CD14-positive monocyte (primary cell): ENCODE measurements at regions not wholly inside any gene's neighbourhood (a gene's known extent, or its start where the extent isn't known, plus 50 kb on each side); places are given as distances from the start of the nearest gene placed in this dataset.

Experiments used
- DNase-seq, 3 donors: peaks; one replicate each; pipeline ENCODE4 v3.0.0-alpha.2; 2011 to 2022
- H2AFZ ChIP-seq: 2 replicates; pipeline ENCODE4 v1.6.0; 2012; ENCODE audit warnings: mild to moderate bottlenecking, low read depth, low read length, inconsistent platforms; ENCODE audit not compliant: insufficient read depth, poor library complexity, severe bottlenecking
- H3K27ac ChIP-seq, 2 donors: 1 replicate in 1 of 2; 2 replicates in 1 of 2; pipeline ENCODE4 v1.5.1; 2012 to 2013; ENCODE audit warnings: low read length in 2 of 2, control low read depth in 1 of 2, inconsistent platforms in 1 of 2, low read depth in 1 of 2, mild to moderate bottlenecking in 1 of 2
- H3K27me3 ChIP-seq, 2 donors: one replicate each; pipeline versions ENCODE4 v1.6.0 to v1.6.1; 2011 to 2013; ENCODE audit warnings: low read length in 2 of 2; ENCODE audit not compliant: control insufficient read depth in 2 of 2, insufficient read depth in 2 of 2
- H3K36me3 ChIP-seq, 2 donors: replicated peaks in 1 of 2; 1 replicate in 1 of 2; 2 replicates in 1 of 2; pipeline versions ENCODE4 v1.5.1 to v1.6.1; 2012 to 2013; ENCODE audit warnings: low read length in 2 of 2, control low read depth in 1 of 2, inconsistent platforms in 1 of 2, mild to moderate bottlenecking in 1 of 2; ENCODE audit not compliant: insufficient read depth in 2 of 2, control insufficient read depth in 1 of 2
- H3K4me1 ChIP-seq, 2 donors: 1 replicate in 1 of 2; 2 replicates in 1 of 2; pipeline versions ENCODE4 v1.5.1 to v1.6.1; 2012 to 2013; ENCODE audit warnings: low read length in 2 of 2, control low read depth in 1 of 2, inconsistent platforms in 1 of 2, mild to moderate bottlenecking in 1 of 2, moderate library complexity in 1 of 2; ENCODE audit not compliant: insufficient read depth in 2 of 2, control insufficient read depth in 1 of 2
- H3K4me2 ChIP-seq: replicated peaks from 2 replicates; pipeline ENCODE3; 2012; ENCODE audit warnings: low read length, moderate library complexity, mild to moderate bottlenecking; ENCODE audit not compliant: poor library complexity, severe bottlenecking; ENCODE audit errors: extremely low read depth
- H3K4me3 ChIP-seq, 3 experiments: fragments of 200-600 bp in 1 of 3; sonication (generic) in 1 of 3; replicated peaks in 1 of 3; 1 replicate in 2 of 3; 2 replicates in 1 of 3; pipeline ENCODE4 v1.5.1; 2011 to 2013; ENCODE audit warnings: low read length in 3 of 3, mild to moderate bottlenecking in 3 of 3, control low read depth in 2 of 3, low read depth in 2 of 3, inconsistent platforms in 1 of 3, moderate library complexity in 1 of 3
- H3K79me2 ChIP-seq: 2 replicates; pipeline ENCODE4 v1.6.0; 2012; ENCODE audit warnings: mild to moderate bottlenecking, control low read depth, inconsistent platforms, low read length, moderate library complexity; ENCODE audit not compliant: insufficient read depth
- H3K9ac ChIP-seq: 2 replicates; pipeline ENCODE4 v1.6.0; 2017; ENCODE audit warnings: low read length, mild to moderate bottlenecking; ENCODE audit not compliant: insufficient read depth, poor library complexity, severe bottlenecking
- H3K9me3 ChIP-seq, 2 donors: replicated peaks in 1 of 2; 1 replicate in 1 of 2; 2 replicates in 1 of 2; pipeline versions ENCODE4 v1.5.1 to v1.6.1; 2012 to 2013; ENCODE audit warnings: low read length in 2 of 2, control low read depth in 1 of 2; ENCODE audit not compliant: control insufficient read depth in 1 of 2, insufficient read depth in 1 of 2
- H4K20me1 ChIP-seq: 2 replicates; pipeline ENCODE4 v1.6.0; 2012; ENCODE audit warnings: mild to moderate bottlenecking, low read length, control low read depth, moderate library complexity; ENCODE audit not compliant: insufficient read depth
- H3K27ac Mint-ChIP-seq, 7 donors: one replicate each; pipeline ENCODE4 v1.8.0; 2020; ENCODE audit warnings: mild to moderate bottlenecking in 7 of 7, mixed read lengths in 7 of 7, moderate library complexity in 6 of 7, inconsistent platforms in 2 of 7
- H3K27me3 Mint-ChIP-seq, 3 donors: one replicate each; pipeline ENCODE4 v1.8.0; 2021 to 2022; ENCODE audit warnings: low read depth in 3 of 3, mild to moderate bottlenecking in 3 of 3, mixed read lengths in 3 of 3, moderate library complexity in 3 of 3, inconsistent platforms in 1 of 3
- H3K36me3 Mint-ChIP-seq, 2 donors: one replicate each; pipeline ENCODE4 v1.8.0; 2020; ENCODE audit warnings: mixed read lengths in 2 of 2, inconsistent platforms in 1 of 2, mild to moderate bottlenecking in 1 of 2
- H3K4me1 Mint-ChIP-seq: one replicate; pipeline ENCODE4 v1.8.0; 2020; ENCODE audit warnings: mild to moderate bottlenecking, mixed read lengths
- H3K4me3 Mint-ChIP-seq, 2 donors: one replicate each; pipeline ENCODE4 v1.8.0; 2020; ENCODE audit warnings: mild to moderate bottlenecking in 2 of 2, mixed read lengths in 2 of 2, moderate library complexity in 1 of 2
- H3K9me3 Mint-ChIP-seq, 7 donors: one replicate each; pipeline ENCODE4 v1.8.0; 2020 to 2022; ENCODE audit warnings: mixed read lengths in 7 of 7, mild to moderate bottlenecking in 6 of 7, moderate library complexity in 6 of 7, inconsistent platforms in 2 of 7
- WGBS: methylation state at CpG from one replicate; pipeline ENCODE4 v1.1.5; 2013; ENCODE audit warnings: missing lambda C conversion rate; ENCODE audit not compliant: insufficient coverage; 5-methylcytosine and 5-hydroxymethylcytosine counted together
- intact Hi-C, 2 donors: fragments of 100-400 bp; cut with micrococcal nuclease; formaldehyde crosslinking; loops; one replicate each; pipeline versions ENCODE4 v1.15.0 to v1.15.1; 2023
- TF ChIP-seq, protein P1 (sequence below): fragments of 200-600 bp; IDR thresholded peaks from one replicate; pipeline ENCODE4 v1.8.0; 2022; ENCODE audit warnings: antibody characterized with exemption, mild to moderate bottlenecking

DNA sequence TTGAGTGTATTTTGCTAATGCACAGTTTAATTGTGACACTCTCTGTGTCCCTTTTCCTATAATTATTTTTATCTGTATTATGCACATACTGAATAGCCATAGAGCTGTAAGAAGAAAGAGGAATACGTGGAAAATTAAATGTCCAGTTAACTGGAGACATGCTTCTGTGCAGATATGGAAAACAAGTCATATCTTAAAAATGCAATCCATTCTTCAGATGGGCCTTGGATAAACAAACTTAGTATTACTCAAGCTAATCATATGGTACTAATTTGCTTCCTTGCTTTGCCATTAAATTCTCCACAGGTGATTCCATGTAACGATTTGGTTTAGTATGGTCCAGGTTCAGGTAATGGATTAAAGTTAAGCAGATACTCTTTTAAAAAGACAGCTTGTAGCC, 201.2 kb upstream of the CELF2 start:
- TF ChIP-seq, protein P1, sequence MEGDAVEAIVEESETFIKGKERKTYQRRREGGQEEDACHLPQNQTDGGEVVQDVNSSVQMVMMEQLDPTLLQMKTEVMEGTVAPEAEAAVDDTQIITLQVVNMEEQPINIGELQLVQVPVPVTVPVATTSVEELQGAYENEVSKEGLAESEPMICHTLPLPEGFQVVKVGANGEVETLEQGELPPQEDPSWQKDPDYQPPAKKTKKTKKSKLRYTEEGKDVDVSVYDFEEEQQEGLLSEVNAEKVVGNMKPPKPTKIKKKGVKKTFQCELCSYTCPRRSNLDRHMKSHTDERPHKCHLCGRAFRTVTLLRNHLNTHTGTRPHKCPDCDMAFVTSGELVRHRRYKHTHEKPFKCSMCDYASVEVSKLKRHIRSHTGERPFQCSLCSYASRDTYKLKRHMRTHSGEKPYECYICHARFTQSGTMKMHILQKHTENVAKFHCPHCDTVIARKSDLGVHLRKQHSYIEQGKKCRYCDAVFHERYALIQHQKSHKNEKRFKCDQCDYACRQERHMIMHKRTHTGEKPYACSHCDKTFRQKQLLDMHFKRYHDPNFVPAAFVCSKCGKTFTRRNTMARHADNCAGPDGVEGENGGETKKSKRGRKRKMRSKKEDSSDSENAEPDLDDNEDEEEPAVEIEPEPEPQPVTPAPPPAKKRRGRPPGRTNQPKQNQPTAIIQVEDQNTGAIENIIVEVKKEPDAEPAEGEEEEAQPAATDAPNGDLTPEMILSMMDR, result no peak
- H3K9ac ChIP-seq, result no peak overlapping the region
- intact Hi-C loops, result no loop called here
- H3K4me3 Mint-ChIP-seq, result no peak overlapping the region
- no peaks in the 10 kb centered on the region for H3K36me3 Mint-ChIP-seq
- no peaks in the 10 kb centered on the region for H4K20me1 ChIP-seq
- no CpG with 5 or more reads among the region's 2 CpGs for WGBS
- DNase-seq, result no peak
- no peak overlapping the region for H2AFZ ChIP-seq
- peaks cover 0 to 5% (median 0%) of the 10 kb centered on the region in 3 donors for H3K27me3 Mint-ChIP-seq
- H3K27ac Mint-ChIP-seq, result peak overlapping the region in 1 of 7 donors; percentile 1
- no peak overlapping the region for H3K27ac ChIP-seq
- no peaks in the 10 kb centered on the region for H3K27me3 ChIP-seq
- peaks cover 5 to 32% (median 19%) of the 10 kb centered on the region in 7 donors for H3K9me3 Mint-ChIP-seq
- no peaks in the 10 kb centered on the region for H3K4me1 ChIP-seq
- H3K79me2 ChIP-seq, result no peaks in the 10 kb centered on the region
- no peak overlapping the region for H3K4me2 ChIP-seq
- no peak overlapping the region for H3K4me3 ChIP-seq
- peaks cover 0 to 9% of the 10 kb centered on the region in 2 donors for H3K9me3 ChIP-seq
- H3K4me1 Mint-ChIP-seq, result peaks cover 8% of the 10 kb centered on the region
- H3K36me3 ChIP-seq, result no peaks in the 10 kb centered on the region

DNA sequence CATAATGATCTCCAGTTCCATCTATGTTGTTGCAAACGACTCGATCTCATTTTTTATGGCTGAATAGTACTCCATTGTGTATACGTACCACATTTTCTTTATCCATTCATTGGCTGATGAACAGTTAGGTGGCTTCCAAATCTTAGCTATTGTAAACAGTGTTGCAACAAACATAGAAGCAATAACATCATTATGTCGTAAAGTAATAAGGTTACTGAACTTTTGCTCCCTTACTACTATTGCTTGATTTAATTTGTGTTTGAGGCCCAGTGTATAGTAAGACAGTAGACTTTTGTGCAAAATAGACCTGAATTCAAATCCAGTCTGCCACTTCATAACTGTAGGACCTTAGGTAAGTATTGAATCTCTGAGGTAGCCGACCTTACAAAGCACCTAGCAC, 200.1 kb upstream of the CELF2 start:
- Mint-ChIP-seq H3K4me1 (peaks cover 6% of the 10 kb centered on the region), H3K27ac (no peak overlapping the region), H3K9me3 (peaks cover 2 to 23% (median 17%) of the 10 kb centered on the region in 7 donors), H3K27me3 (peaks cover 0 to 7% (median 0%) of the 10 kb centered on the region in 3 donors), H3K36me3 (no peaks in the 10 kb centered on the region), H3K4me3 (no peak overlapping the region)
- TF ChIP-seq, protein P1, result no peak
- intact Hi-C loops, result no loop called here
- no peak overlapping the region for H3K9ac ChIP-seq
- H3K27ac ChIP-seq, result no peak overlapping the region
- no peaks in the 10 kb centered on the region for H3K27me3 ChIP-seq
- H4K20me1 ChIP-seq, result no peaks in the 10 kb centered on the region
- no peaks in the 10 kb centered on the region for H3K4me1 ChIP-seq
- H3K4me2 ChIP-seq, result no peak overlapping the region
- H3K79me2 ChIP-seq, result no peaks in the 10 kb centered on the region
- H3K36me3 ChIP-seq, result no peaks in the 10 kb centered on the region
- no peak for DNase-seq
- H3K9me3 ChIP-seq, result peaks cover 0 to 9% of the 10 kb centered on the region in 2 donors
- H3K4me3 ChIP-seq, result no peak overlapping the region
- WGBS, result no CpG with 5 or more reads among the region's 5 CpGs
- H2AFZ ChIP-seq, result no peak overlapping the region
